ENCODE measurements at regions not wholly inside any gene's neighbourhood (a gene's known extent, or its start where the extent isn't known, plus 50 kb on each side); places are given as distances from the start of the nearest gene placed in this dataset.

DNA sequence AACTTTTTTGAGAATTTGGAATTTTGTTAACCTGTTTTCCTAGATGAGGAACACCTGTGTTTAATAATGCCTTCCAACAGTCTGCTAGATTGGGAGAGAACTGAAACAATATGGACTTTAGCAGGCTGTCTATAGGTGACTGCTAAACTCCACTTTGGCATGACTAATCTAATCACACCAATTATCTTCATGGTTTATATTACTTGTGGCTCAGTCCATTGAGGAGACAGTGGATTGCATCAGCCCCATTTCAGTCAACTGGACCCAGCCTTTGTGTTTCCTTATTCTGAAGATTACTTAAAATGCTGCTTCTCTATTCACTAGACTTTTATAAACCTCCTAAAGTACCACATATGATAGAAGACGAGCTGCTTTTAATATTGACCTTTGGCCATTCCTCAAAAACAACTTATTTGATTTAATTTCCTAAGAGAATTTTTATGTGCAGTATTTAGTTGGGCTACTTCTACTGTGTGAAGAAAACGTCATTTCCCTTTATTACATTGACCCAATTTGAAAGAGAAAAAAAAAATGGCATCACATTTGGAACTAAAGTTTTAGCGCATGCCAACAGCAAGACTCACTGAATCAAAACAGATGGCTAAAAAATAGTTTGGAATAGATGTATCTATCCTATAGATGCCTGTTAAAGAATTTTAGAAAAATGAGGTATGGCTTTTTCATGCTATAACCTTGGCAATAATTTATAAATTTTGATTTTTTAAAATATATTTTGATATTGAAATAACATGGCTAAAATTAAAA is 295.8 kb downstream of the NDFIP2 start:
- H3K4me3 ChIP-seq (ENCODE audit: low read depth, low read length): no peak overlapping the region
- H3K27me3 ChIP-seq (ENCODE audit: control insufficient read depth, insufficient read depth, low read length): no peaks in the 10 kb centered on the region
- no peak for TF ChIP-seq CTCF (IDR thresholded peaks at IDR 0.05; ENCODE audit: insufficient read depth, low read length, poor library complexity, severe bottlenecking)
- DNase-seq (ENCODE audit: low read depth): no peak
- H3K36me3 ChIP-seq (ENCODE audit: control insufficient read depth, insufficient read depth, low read length): no peaks in the 10 kb centered on the region

GRCh38 chr13:79775830-79776229 is 294.9 kb downstream of the NDFIP2 start:
- DNase-seq (ENCODE audit: low read depth): peak; percentile 56
- Histone ChIP-seq H3K27me3 (ENCODE audit: control insufficient read depth, insufficient read depth, low read length) (no peaks in the 10 kb centered on the region), H3K4me3 (ENCODE audit: low read depth, low read length) (no peak overlapping the region), H3K36me3 (ENCODE audit: control insufficient read depth, insufficient read depth, low read length) (no peaks in the 10 kb centered on the region)
- peak; percentile 70 for TF ChIP-seq CTCF (IDR thresholded peaks at IDR 0.05; ENCODE audit: insufficient read depth, low read length, poor library complexity, severe bottlenecking)

DNA sequence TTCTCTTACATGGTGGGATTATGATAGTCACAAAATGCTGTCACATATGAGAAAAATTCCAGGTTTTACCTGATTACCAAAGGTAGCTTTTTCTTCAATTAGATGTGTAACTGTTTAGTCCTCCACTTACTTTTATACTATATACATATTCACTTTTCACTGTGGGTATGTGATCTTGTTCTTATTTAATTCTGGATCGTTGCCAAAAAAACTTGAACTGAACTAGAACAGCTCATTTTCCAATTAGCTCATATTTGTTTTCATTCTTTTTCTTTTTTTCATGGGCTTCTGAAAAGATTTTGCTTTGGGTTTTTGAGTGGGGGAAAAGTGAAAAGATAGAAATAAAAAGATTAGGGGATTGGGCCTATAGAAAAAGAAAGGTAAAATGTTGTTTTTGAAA is 291.9 kb downstream of the NDFIP2 start:
- no peak overlapping the region for H3K4me3 ChIP-seq (ENCODE audit: low read depth, low read length)
- DNase-seq (ENCODE audit: low read depth): no peak
- no peaks in the 10 kb centered on the region for H3K27me3 ChIP-seq (ENCODE audit: control insufficient read depth, insufficient read depth, low read length)
- no peak for TF ChIP-seq CTCF (IDR thresholded peaks at IDR 0.05; ENCODE audit: insufficient read depth, low read length, poor library complexity, severe bottlenecking)
- no peaks in the 10 kb centered on the region for H3K36me3 ChIP-seq (ENCODE audit: control insufficient read depth, insufficient read depth, low read length)

DNA sequence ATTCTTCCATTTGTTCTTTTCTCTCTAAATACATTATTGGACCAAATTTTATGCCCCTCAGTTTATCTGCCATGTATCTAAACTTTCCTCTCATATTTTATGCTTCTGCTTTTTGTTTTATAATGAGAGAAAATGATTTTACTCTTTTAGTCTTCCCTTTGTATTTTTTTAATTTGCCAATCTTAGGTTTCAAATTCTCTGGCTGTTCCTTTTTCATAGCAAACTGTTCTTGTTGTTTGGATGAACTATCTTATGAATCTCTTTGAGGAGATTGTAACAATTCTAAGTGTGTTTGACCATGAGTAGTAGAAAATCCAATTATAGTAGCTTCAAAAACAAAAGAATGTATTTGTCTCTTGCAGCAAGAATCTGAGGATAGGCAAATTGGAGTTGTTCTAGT is 290.5 kb downstream of the NDFIP2 start:
- Histone ChIP-seq H3K27me3 (ENCODE audit: control insufficient read depth, insufficient read depth, low read length) (no peaks in the 10 kb centered on the region), H3K36me3 (ENCODE audit: control insufficient read depth, insufficient read depth, low read length) (no peaks in the 10 kb centered on the region), H3K4me3 (ENCODE audit: low read depth, low read length) (no peak overlapping the region)
- DNase-seq (ENCODE audit: low read depth): no peak
- no peak for TF ChIP-seq CTCF (IDR thresholded peaks at IDR 0.05; ENCODE audit: insufficient read depth, low read length, poor library complexity, severe bottlenecking)

DNA sequence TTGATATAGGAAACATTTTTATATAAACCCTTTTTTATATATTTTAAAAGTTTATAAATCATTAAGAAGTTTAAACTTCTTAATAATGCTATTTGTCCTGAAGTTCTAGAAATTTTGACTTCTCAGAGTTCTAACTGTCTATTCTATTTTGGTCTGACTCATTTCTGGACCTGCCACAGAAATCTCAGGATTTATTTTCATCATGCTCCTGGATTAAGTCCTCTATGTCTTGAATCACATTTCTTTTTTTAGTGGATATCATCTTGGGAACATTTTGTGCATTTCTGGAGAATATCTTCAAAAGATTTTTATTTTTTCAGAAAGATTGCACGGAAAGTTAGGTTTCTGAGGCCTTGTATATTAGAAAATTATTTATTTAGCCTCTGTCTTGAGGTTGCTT is 289.1 kb downstream of the NDFIP2 start:
- no peak for DNase-seq (ENCODE audit: low read depth)
- H3K27me3 ChIP-seq (ENCODE audit: control insufficient read depth, insufficient read depth, low read length): no peaks in the 10 kb centered on the region
- H3K36me3 ChIP-seq (ENCODE audit: control insufficient read depth, insufficient read depth, low read length): no peaks in the 10 kb centered on the region
- no peak overlapping the region for H3K4me3 ChIP-seq (ENCODE audit: low read depth, low read length)
- TF ChIP-seq CTCF (IDR thresholded peaks at IDR 0.05; ENCODE audit: insufficient read depth, low read length, poor library complexity, severe bottlenecking): no peak

DNA sequence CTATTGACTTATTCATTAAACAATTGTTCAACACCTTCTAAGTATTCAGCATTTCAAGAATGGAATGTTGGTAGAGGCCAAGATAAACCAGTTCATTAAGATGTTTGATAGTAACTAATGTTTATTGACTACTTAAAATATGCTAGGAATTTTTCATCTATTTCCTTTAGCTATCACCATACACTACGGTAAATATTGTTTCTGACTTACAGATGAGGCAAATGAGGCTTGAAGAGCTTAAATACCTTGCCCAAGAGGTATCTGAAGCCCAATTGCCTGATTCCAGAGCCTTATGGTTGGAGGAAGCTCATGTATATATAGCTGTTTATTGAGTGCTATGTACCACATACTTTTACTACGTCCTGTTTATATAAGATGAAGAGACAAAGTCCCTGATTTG is 286.2 kb downstream of the NDFIP2 start:
- TF ChIP-seq CTCF (IDR thresholded peaks at IDR 0.05; ENCODE audit: insufficient read depth, low read length, poor library complexity, severe bottlenecking): no peak
- DNase-seq (ENCODE audit: low read depth): no peak
- H3K27me3 ChIP-seq (ENCODE audit: control insufficient read depth, insufficient read depth, low read length): no peaks in the 10 kb centered on the region
- no peak overlapping the region for H3K4me3 ChIP-seq (ENCODE audit: low read depth, low read length)
- H3K36me3 ChIP-seq (ENCODE audit: control insufficient read depth, insufficient read depth, low read length): no peaks in the 10 kb centered on the region
